Muscle layer of duodenum (tissue), 2 donors: ENCODE measurements at regions not wholly inside any gene's neighbourhood (a gene's known extent, or its start where the extent isn't known, plus 50 kb on each side); places are given as distances from the start of the nearest gene placed in this dataset.

Experiments used
- H3K27ac ChIP-seq: one replicate; pipeline ENCODE4 v1.7.0; 2013; ENCODE audit warnings: mild to moderate bottlenecking, low read length
- H3K27me3 ChIP-seq: one replicate; pipeline ENCODE4 v1.7.0; 2013; ENCODE audit warnings: low read depth, mild to moderate bottlenecking, control low read depth, low read length
- H3K36me3 ChIP-seq, 2 donors: one replicate each; pipeline ENCODE4 v1.7.0; 2013; ENCODE audit warnings: low read length in 2 of 2, control low read depth in 1 of 2, mild to moderate bottlenecking in 1 of 2; ENCODE audit not compliant: insufficient read depth in 2 of 2, control insufficient read depth in 1 of 2
- H3K4me1 ChIP-seq, 2 donors: one replicate each; pipeline ENCODE4 v1.7.0; 2013; ENCODE audit warnings: low read length in 2 of 2, mild to moderate bottlenecking in 2 of 2, control low read depth in 1 of 2, moderate library complexity in 1 of 2; ENCODE audit not compliant: insufficient read depth in 2 of 2, control insufficient read depth in 1 of 2
- H3K4me3 ChIP-seq, 2 donors: one replicate each; pipeline ENCODE4 v1.7.0; 2013; ENCODE audit warnings: low read length in 2 of 2, low read depth in 1 of 2, mild to moderate bottlenecking in 1 of 2
- H3K9me3 ChIP-seq, 2 donors: one replicate each; pipeline ENCODE4 v1.7.0; 2013; ENCODE audit warnings: low read length in 2 of 2, control low read depth in 1 of 2, mild to moderate bottlenecking in 1 of 2; ENCODE audit not compliant: control insufficient read depth in 1 of 2
- donor health status: healthy.

GRCh38 chr5:5616247-5616895 is 193.9 kb downstream of the ICE1 start:
- H3K27me3 ChIP-seq, result no peaks in the 10 kb centered on the region
- H3K27ac ChIP-seq, result no peak overlapping the region
- H3K4me1 ChIP-seq, result peaks cover 6 to 7% of the 10 kb centered on the region in 2 donors
- H3K4me3 ChIP-seq, result no peak overlapping the region
- no peaks in the 10 kb centered on the region for H3K36me3 ChIP-seq
- H3K9me3 ChIP-seq, result peaks cover 0 to 2% of the 10 kb centered on the region in 2 donors

GRCh38 chr5:5615569-5615968 is 193.1 kb downstream of the ICE1 start:
- Histone ChIP-seq H3K9me3 (no peaks in the 10 kb centered on the region), H3K4me3 (no peak overlapping the region), H3K36me3 (no peaks in the 10 kb centered on the region), H3K4me1 (peaks cover 6 to 7% of the 10 kb centered on the region in 2 donors), H3K27me3 (no peaks in the 10 kb centered on the region), H3K27ac (no peak overlapping the region)

- no peaks in the 10 kb centered on the region for H3K36me3 ChIP-seq
- H3K4me3 ChIP-seq, result no peak overlapping the region
- H3K4me1 ChIP-seq, result peaks cover 6 to 7% of the 10 kb centered on the region in 2 donors
- H3K27me3 ChIP-seq, result no peaks in the 10 kb centered on the region
- no peak overlapping the region for H3K27ac ChIP-seq
- H3K9me3 ChIP-seq, result no peaks in the 10 kb centered on the region
Measured at GRCh38 chr5:5613261-5613990, 190.9 kb downstream of the ICE1 start.

GRCh38 chr5:5612096-5612495 is 189.6 kb downstream of the ICE1 start:
- no peak overlapping the region for H3K4me3 ChIP-seq
- no peaks in the 10 kb centered on the region for H3K36me3 ChIP-seq
- H3K27ac ChIP-seq, result no peak overlapping the region

GRCh38 chr5:5609935-5610334 is 187.5 kb downstream of the ICE1 start:
- H3K4me3 ChIP-seq, result no peak overlapping the region
- H3K4me1 ChIP-seq, result no peaks in the 10 kb centered on the region
- H3K27ac ChIP-seq, result no peak overlapping the region
- H3K9me3 ChIP-seq, result no peaks in the 10 kb centered on the region
- no peaks in the 10 kb centered on the region for H3K36me3 ChIP-seq
- no peaks in the 10 kb centered on the region for H3K27me3 ChIP-seq

More at GRCh38 chr5:5612096-5612495, 189.6 kb downstream of the ICE1 start:
- peaks cover 5 to 7% of the 10 kb centered on the region in 2 donors for H3K4me1 ChIP-seq
- no peaks in the 10 kb centered on the region for H3K27me3 ChIP-seq
- no peaks in the 10 kb centered on the region for H3K9me3 ChIP-seq

- H3K4me1 ChIP-seq, result no peaks in the 10 kb centered on the region
- H3K36me3 ChIP-seq, result no peaks in the 10 kb centered on the region
- H3K27me3 ChIP-seq, result no peaks in the 10 kb centered on the region
- no peaks in the 10 kb centered on the region for H3K9me3 ChIP-seq
- no peak overlapping the region for H3K4me3 ChIP-seq
- H3K27ac ChIP-seq, result no peak overlapping the region
Measured at GRCh38 chr5:5605170-5605764, 182.8 kb downstream of the ICE1 start.

- Histone ChIP-seq H3K27me3 (no peaks in the 10 kb centered on the region), H3K4me1 (no peaks in the 10 kb centered on the region), H3K9me3 (no peaks in the 10 kb centered on the region), H3K27ac (no peak overlapping the region), H3K4me3 (no peak overlapping the region), H3K36me3 (no peaks in the 10 kb centered on the region)
Measured at GRCh38 chr5:5602554-5602953, 180.1 kb downstream of the ICE1 start.

- H3K4me3 ChIP-seq, result no peak overlapping the region
- no peaks in the 10 kb centered on the region for H3K36me3 ChIP-seq
- H3K9me3 ChIP-seq, result no peaks in the 10 kb centered on the region
- H3K4me1 ChIP-seq, result no peaks in the 10 kb centered on the region
- H3K27ac ChIP-seq, result no peak overlapping the region
- no peaks in the 10 kb centered on the region for H3K27me3 ChIP-seq
Measured at GRCh38 chr5:5598547-5599113, 176.2 kb downstream of the ICE1 start.

- Histone ChIP-seq H3K36me3 (no peaks in the 10 kb centered on the region), H3K27me3 (no peaks in the 10 kb centered on the region), H3K4me3 (no peak overlapping the region), H3K27ac (no peak overlapping the region), H3K4me1 (no peaks in the 10 kb centered on the region), H3K9me3 (no peaks in the 10 kb centered on the region)
Measured at GRCh38 chr5:5593391-5593790, 170.9 kb downstream of the ICE1 start.

GRCh38 chr5:5592541-5592940 is 170.1 kb downstream of the ICE1 start:
- Histone ChIP-seq H3K27me3 (no peaks in the 10 kb centered on the region), H3K36me3 (no peaks in the 10 kb centered on the region), H3K4me1 (no peaks in the 10 kb centered on the region), H3K4me3 (no peak overlapping the region), H3K9me3 (no peaks in the 10 kb centered on the region), H3K27ac (no peak overlapping the region)

- Histone ChIP-seq H3K4me1 (no peaks in the 10 kb centered on the region), H3K36me3 (no peaks in the 10 kb centered on the region), H3K27ac (no peak overlapping the region), H3K4me3 (no peak overlapping the region), H3K27me3 (no peaks in the 10 kb centered on the region), H3K9me3 (no peaks in the 10 kb centered on the region)
Measured at GRCh38 chr5:5591567-5591966, 169.1 kb downstream of the ICE1 start.
